ENCODE measurements at regions not wholly inside any gene's neighbourhood (a gene's known extent, or its start where the extent isn't known, plus 50 kb on each side); places are given as distances from the start of the nearest gene placed in this dataset.

- ATAC-seq = no peak
- no peaks in the 10 kb centered on the region for H3K4me1 ChIP-seq
Observed at GRCh38 chr7:19215412-19215811, 70.2 kb upstream of the FERD3L start.

GRCh38 chr7:19213746-19214145 lies 68.5 kb upstream of the FERD3L start:
- WGBS, 3 donors = 68 to 75% (median 72%) methylated on average over 6 of the region's 6 CpGs
- no peaks in the 10 kb centered on the region for H3K4me1 ChIP-seq
- no peak for DNase-seq
- TF ChIP-seq CTCF (IDR thresholded peaks at IDR 0.05) = no peak
- H3K27ac ChIP-seq = no peak overlapping the region
- intact Hi-C loops (cut with DNase I) = no loop called here
- H3K36me3 ChIP-seq (ENCODE audit: insufficient read depth in 1 of 2, low read depth in 1 of 2) = no peaks in the 10 kb centered on the region
- no peak for ATAC-seq
- peaks cover 4% of the 10 kb centered on the region for H3K9me3 ChIP-seq
- no peak overlapping the region for H3K4me3 ChIP-seq
- no peaks in the 10 kb centered on the region for H3K27me3 ChIP-seq (ENCODE audit: insufficient read depth in 3 of 3, low read length in 2 of 3)

More at GRCh38 chr7:19215412-19215811, 70.2 kb upstream of the FERD3L start:
- intact Hi-C loops (cut with DNase I) = no loop called here
- no peak for TF ChIP-seq CTCF (IDR thresholded peaks at IDR 0.05)
- H3K27ac ChIP-seq = no peak overlapping the region
- peaks cover 4% of the 10 kb centered on the region for H3K9me3 ChIP-seq
- H3K4me3 ChIP-seq = no peak overlapping the region
- no peaks in the 10 kb centered on the region for H3K36me3 ChIP-seq (ENCODE audit: insufficient read depth in 1 of 2, low read depth in 1 of 2)
- DNase-seq = no peak
- no peaks in the 10 kb centered on the region for H3K27me3 ChIP-seq (ENCODE audit: insufficient read depth in 3 of 3, low read length in 2 of 3)

- Histone ChIP-seq H3K27me3 (ENCODE audit: insufficient read depth in 3 of 3, low read length in 2 of 3) (no peaks in the 10 kb centered on the region), H3K36me3 (ENCODE audit: insufficient read depth in 1 of 2, low read depth in 1 of 2) (no peaks in the 10 kb centered on the region), H3K4me3 (no peak overlapping the region), H3K9me3 (peaks cover 4% of the 10 kb centered on the region), H3K27ac (no peak overlapping the region), H3K4me1 (no peaks in the 10 kb centered on the region)
- WGBS, 3 donors = 56 to 67% (median 64%) methylated on average over 5 of the region's 5 CpGs
- TF ChIP-seq CTCF (IDR thresholded peaks at IDR 0.05) = no peak
- ATAC-seq (no peak), DNase-seq (no peak)
- intact Hi-C loops (cut with DNase I) = no loop called here
Observed at GRCh38 chr7:19210893-19211413, 65.7 kb upstream of the FERD3L start.

GRCh38 chr7:19209166-19209696 lies 64.0 kb upstream of the FERD3L start:
- DNase-seq (no peak), ATAC-seq (no peak)
- TF ChIP-seq CTCF (IDR thresholded peaks at IDR 0.05) = no peak
- Histone ChIP-seq H3K36me3 (ENCODE audit: insufficient read depth in 1 of 2, low read depth in 1 of 2) (no peaks in the 10 kb centered on the region), H3K4me1 (no peaks in the 10 kb centered on the region), H3K9me3 (no peaks in the 10 kb centered on the region), H3K4me3 (no peak overlapping the region), H3K27ac (no peak overlapping the region), H3K27me3 (ENCODE audit: insufficient read depth in 3 of 3, low read length in 2 of 3) (no peaks in the 10 kb centered on the region)
- WGBS, 3 donors = 52 to 69% (median 66%) methylated on average over 1 of the region's 1 CpG
- intact Hi-C loops (cut with DNase I) = no loop called here

- no peak for ATAC-seq
- Histone ChIP-seq H3K4me1 (no peaks in the 10 kb centered on the region), H3K36me3 (ENCODE audit: insufficient read depth in 1 of 2, low read depth in 1 of 2) (no peaks in the 10 kb centered on the region), H3K4me3 (no peak overlapping the region), H3K9me3 (no peaks in the 10 kb centered on the region), H3K27me3 (ENCODE audit: insufficient read depth in 3 of 3, low read length in 2 of 3) (no peaks in the 10 kb centered on the region), H3K27ac (no peak overlapping the region)
- intact Hi-C loops (cut with DNase I) = no loop called here
- TF ChIP-seq CTCF (IDR thresholded peaks at IDR 0.05) = no peak
- DNase-seq = no peak
- WGBS, 3 donors = 79 to 80% (median 79%) methylated on average over 4 of the region's 4 CpGs
Observed at GRCh38 chr7:19206721-19207120, 61.5 kb upstream of the FERD3L start.
